CD14-positive monocyte (primary cell): ENCODE measurements at regions not wholly inside any gene's neighbourhood (a gene's known extent, or its start where the extent isn't known, plus 50 kb on each side); places are given as distances from the start of the nearest gene placed in this dataset.

ENCODE experiments used
- DNase-seq, 3 donors: peaks; one replicate each; pipeline ENCODE4 v3.0.0-alpha.2; 2011 to 2022
- H2AFZ ChIP-seq: 2 replicates; pipeline ENCODE4 v1.6.0; 2012; ENCODE audit warnings: mild to moderate bottlenecking, low read depth, low read length, inconsistent platforms; ENCODE audit not compliant: insufficient read depth, poor library complexity, severe bottlenecking
- H3K27ac ChIP-seq, 2 donors: 1 replicate in 1 of 2; 2 replicates in 1 of 2; pipeline ENCODE4 v1.5.1; 2012 to 2013; ENCODE audit warnings: low read length in 2 of 2, control low read depth in 1 of 2, inconsistent platforms in 1 of 2, low read depth in 1 of 2, mild to moderate bottlenecking in 1 of 2
- H3K27me3 ChIP-seq, 2 donors: one replicate each; pipeline versions ENCODE4 v1.6.0 to v1.6.1; 2011 to 2013; ENCODE audit warnings: low read length in 2 of 2; ENCODE audit not compliant: control insufficient read depth in 2 of 2, insufficient read depth in 2 of 2
- H3K36me3 ChIP-seq, 2 donors: replicated peaks in 1 of 2; 1 replicate in 1 of 2; 2 replicates in 1 of 2; pipeline versions ENCODE4 v1.5.1 to v1.6.1; 2012 to 2013; ENCODE audit warnings: low read length in 2 of 2, control low read depth in 1 of 2, inconsistent platforms in 1 of 2, mild to moderate bottlenecking in 1 of 2; ENCODE audit not compliant: insufficient read depth in 2 of 2, control insufficient read depth in 1 of 2
- H3K4me1 ChIP-seq, 2 donors: 1 replicate in 1 of 2; 2 replicates in 1 of 2; pipeline versions ENCODE4 v1.5.1 to v1.6.1; 2012 to 2013; ENCODE audit warnings: low read length in 2 of 2, control low read depth in 1 of 2, inconsistent platforms in 1 of 2, mild to moderate bottlenecking in 1 of 2, moderate library complexity in 1 of 2; ENCODE audit not compliant: insufficient read depth in 2 of 2, control insufficient read depth in 1 of 2
- H3K4me2 ChIP-seq: replicated peaks from 2 replicates; pipeline ENCODE3; 2012; ENCODE audit warnings: low read length, moderate library complexity, mild to moderate bottlenecking; ENCODE audit not compliant: poor library complexity, severe bottlenecking; ENCODE audit errors: extremely low read depth
- H3K4me3 ChIP-seq, 3 experiments: fragments of 200-600 bp in 1 of 3; sonication (generic) in 1 of 3; replicated peaks in 1 of 3; 1 replicate in 2 of 3; 2 replicates in 1 of 3; pipeline ENCODE4 v1.5.1; 2011 to 2013; ENCODE audit warnings: low read length in 3 of 3, mild to moderate bottlenecking in 3 of 3, control low read depth in 2 of 3, low read depth in 2 of 3, inconsistent platforms in 1 of 3, moderate library complexity in 1 of 3
- H3K79me2 ChIP-seq: 2 replicates; pipeline ENCODE4 v1.6.0; 2012; ENCODE audit warnings: mild to moderate bottlenecking, control low read depth, inconsistent platforms, low read length, moderate library complexity; ENCODE audit not compliant: insufficient read depth
- H3K9ac ChIP-seq: 2 replicates; pipeline ENCODE4 v1.6.0; 2017; ENCODE audit warnings: low read length, mild to moderate bottlenecking; ENCODE audit not compliant: insufficient read depth, poor library complexity, severe bottlenecking
- H3K9me3 ChIP-seq, 2 donors: replicated peaks in 1 of 2; 1 replicate in 1 of 2; 2 replicates in 1 of 2; pipeline versions ENCODE4 v1.5.1 to v1.6.1; 2012 to 2013; ENCODE audit warnings: low read length in 2 of 2, control low read depth in 1 of 2; ENCODE audit not compliant: control insufficient read depth in 1 of 2, insufficient read depth in 1 of 2
- H4K20me1 ChIP-seq: 2 replicates; pipeline ENCODE4 v1.6.0; 2012; ENCODE audit warnings: mild to moderate bottlenecking, low read length, control low read depth, moderate library complexity; ENCODE audit not compliant: insufficient read depth
- H3K27ac Mint-ChIP-seq, 7 donors: one replicate each; pipeline ENCODE4 v1.8.0; 2020; ENCODE audit warnings: mild to moderate bottlenecking in 7 of 7, mixed read lengths in 7 of 7, moderate library complexity in 6 of 7, inconsistent platforms in 2 of 7
- H3K27me3 Mint-ChIP-seq, 3 donors: one replicate each; pipeline ENCODE4 v1.8.0; 2021 to 2022; ENCODE audit warnings: low read depth in 3 of 3, mild to moderate bottlenecking in 3 of 3, mixed read lengths in 3 of 3, moderate library complexity in 3 of 3, inconsistent platforms in 1 of 3
- H3K36me3 Mint-ChIP-seq, 2 donors: one replicate each; pipeline ENCODE4 v1.8.0; 2020; ENCODE audit warnings: mixed read lengths in 2 of 2, inconsistent platforms in 1 of 2, mild to moderate bottlenecking in 1 of 2
- H3K4me1 Mint-ChIP-seq: one replicate; pipeline ENCODE4 v1.8.0; 2020; ENCODE audit warnings: mild to moderate bottlenecking, mixed read lengths
- H3K4me3 Mint-ChIP-seq, 2 donors: one replicate each; pipeline ENCODE4 v1.8.0; 2020; ENCODE audit warnings: mild to moderate bottlenecking in 2 of 2, mixed read lengths in 2 of 2, moderate library complexity in 1 of 2
- H3K9me3 Mint-ChIP-seq, 7 donors: one replicate each; pipeline ENCODE4 v1.8.0; 2020 to 2022; ENCODE audit warnings: mixed read lengths in 7 of 7, mild to moderate bottlenecking in 6 of 7, moderate library complexity in 6 of 7, inconsistent platforms in 2 of 7
- CTCF ChIP-seq: fragments of 200-600 bp; IDR thresholded peaks from one replicate; pipeline ENCODE4 v1.8.0; 2022; ENCODE audit warnings: antibody characterized with exemption, mild to moderate bottlenecking
- WGBS: methylation state at CpG from one replicate; pipeline ENCODE4 v1.1.5; 2013; ENCODE audit warnings: missing lambda C conversion rate; ENCODE audit not compliant: insufficient coverage; 5-methylcytosine and 5-hydroxymethylcytosine counted together
- intact Hi-C, 2 donors: fragments of 100-400 bp; cut with micrococcal nuclease; formaldehyde crosslinking; loops; one replicate each; pipeline versions ENCODE4 v1.15.0 to v1.15.1; 2023

GRCh38 chr16:17031484-17032268 lies 439.1 kb downstream of the XYLT1 start:
- H3K4me1 Mint-ChIP-seq = no peaks in the 10 kb centered on the region
- H2AFZ ChIP-seq = no peak overlapping the region
- no peak overlapping the region for H3K4me3 Mint-ChIP-seq
- peaks cover 3 to 4% of the 10 kb centered on the region in 2 donors for H3K9me3 ChIP-seq
- no peak overlapping the region for H3K4me2 ChIP-seq
- peaks cover 0 to 2% of the 10 kb centered on the region in 2 donors for H3K27me3 ChIP-seq
- H3K36me3 ChIP-seq = no peaks in the 10 kb centered on the region
- no peak for DNase-seq
- no peak for TF ChIP-seq CTCF
- H3K9me3 Mint-ChIP-seq = peaks cover 0 to 12% (median 5%) of the 10 kb centered on the region in 7 donors
- H3K4me1 ChIP-seq = no peaks in the 10 kb centered on the region
- H3K27ac ChIP-seq = no peak overlapping the region
- no peak overlapping the region for H3K4me3 ChIP-seq
- H4K20me1 ChIP-seq = no peaks in the 10 kb centered on the region
- no peak overlapping the region for H3K9ac ChIP-seq
- H3K27me3 Mint-ChIP-seq = peaks cover 0 to 3% (median 2%) of the 10 kb centered on the region in 3 donors
- no CpG with 5 or more reads among the region's 1 CpG for WGBS
- intact Hi-C loops = no loop called here
- no peak overlapping the region for H3K27ac Mint-ChIP-seq
- H3K36me3 Mint-ChIP-seq = no peaks in the 10 kb centered on the region
- H3K79me2 ChIP-seq = no peaks in the 10 kb centered on the region

DNA sequence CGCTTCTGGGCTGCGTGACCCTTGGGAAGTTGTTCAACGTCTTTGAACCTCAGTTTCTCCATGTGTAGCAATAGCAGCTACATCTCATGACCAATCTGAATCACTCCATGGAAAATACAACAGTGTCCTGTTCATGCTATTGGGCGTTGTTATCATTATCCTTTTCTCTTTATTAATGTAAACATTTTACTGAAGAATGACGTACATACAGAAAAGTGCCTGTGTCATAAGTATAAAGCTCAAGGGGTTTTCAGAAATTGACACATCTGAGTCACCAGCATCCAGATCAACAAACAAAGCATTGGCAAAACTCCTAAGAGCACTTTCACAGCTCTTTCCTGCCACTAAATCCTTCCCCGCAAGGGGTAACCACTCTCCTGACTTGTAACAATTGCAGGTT lies 438.4 kb downstream of the XYLT1 start:
- intact Hi-C loops = no loop called here
- no peak overlapping the region for H3K27ac Mint-ChIP-seq
- H3K27me3 ChIP-seq = peaks cover 0 to 2% of the 10 kb centered on the region in 2 donors
- no peak for DNase-seq
- no peaks in the 10 kb centered on the region for H4K20me1 ChIP-seq
- no peaks in the 10 kb centered on the region for H3K36me3 Mint-ChIP-seq
- H3K9me3 ChIP-seq = peaks cover 3 to 4% of the 10 kb centered on the region in 2 donors
- H3K4me1 ChIP-seq = peaks cover 0 to 3% of the 10 kb centered on the region in 2 donors
- no peak overlapping the region for H3K4me2 ChIP-seq
- no peak for TF ChIP-seq CTCF
- no peak overlapping the region for H3K27ac ChIP-seq
- H3K79me2 ChIP-seq = no peaks in the 10 kb centered on the region
- no peak overlapping the region for H3K9ac ChIP-seq
- H3K9me3 Mint-ChIP-seq = peaks cover 0 to 12% (median 5%) of the 10 kb centered on the region in 7 donors
- H3K4me3 Mint-ChIP-seq = no peak overlapping the region
- no peaks in the 10 kb centered on the region for H3K4me1 Mint-ChIP-seq
- H3K4me3 ChIP-seq = no peak overlapping the region
- H3K27me3 Mint-ChIP-seq = peaks cover 0 to 3% (median 2%) of the 10 kb centered on the region in 3 donors
- H2AFZ ChIP-seq = no peak overlapping the region
- WGBS = 92% methylated on average over 3 of the region's 6 CpGs
- no peaks in the 10 kb centered on the region for H3K36me3 ChIP-seq
